IMR-90 (cell line): ENCODE measurements at regions not wholly inside any gene's neighbourhood (a gene's known extent, or its start where the extent isn't known, plus 50 kb on each side); places are given as distances from the start of the nearest gene placed in this dataset.

Experiments
- ATAC-seq: fragments of 200-7000 bp; cut with Tn5 transposase; 2 replicates; pipeline ENCODE4 v1.9.1; 2020; ENCODE audit warnings: low read depth, mild to moderate bottlenecking, moderate library complexity
- BruUV-seq: library from RNA; stranded (reverse); fragments of 400-500 nt; replicated peaks from 2 replicates; lab custom pipeline; 2021; lab: Mats Ljungman, UMichigan
- CTCF ChIA-PET: fragments of 300-600 bp; formaldehyde crosslinking; extraction: SDS; loops from one replicate; lab custom pipeline; 2021; ENCODE audit warnings: antibody characterized with exemption; lab: Yijun Ruan, JAX
- POLR2A ChIA-PET: fragments of 300-600 bp; sonication (Branson Sonifier 250); formaldehyde crosslinking; loops from one replicate; lab custom pipeline; 2022; ENCODE audit warnings: antibody characterized with exemption; ENCODE audit not compliant: unreplicated experiment; lab: Charles Lee
- DNase-seq: peaks from one replicate; pipeline ENCODE4 v3.0.0; 2013
- H2AFZ ChIP-seq: replicated peaks from 2 replicates; pipeline ENCODE3; 2013; ENCODE audit warnings: low read length, mild to moderate bottlenecking; ENCODE audit not compliant: poor library complexity
- H2AK5ac ChIP-seq: 2 replicates; pipeline ENCODE4 v1.6.1; 2013; ENCODE audit warnings: low read depth, low read length, inconsistent platforms
- H2AK9ac ChIP-seq: replicated peaks from 2 replicates; pipeline ENCODE3; 2013; ENCODE audit warnings: mild to moderate bottlenecking, low read depth, low read length, moderate library complexity; ENCODE audit not compliant: poor library complexity
- H2BK120ac ChIP-seq: 2 replicates; pipeline ENCODE4 v1.6.1; 2013; ENCODE audit warnings: low read depth, low read length, inconsistent platforms
- H2BK15ac ChIP-seq: 3 replicates; pipeline ENCODE4 v1.6.1; 2013; ENCODE audit warnings: low read depth, low read length, inconsistent platforms
- H2BK20ac ChIP-seq: 2 replicates; pipeline ENCODE4 v1.6.1; 2013; ENCODE audit warnings: low read depth, mild to moderate bottlenecking, inconsistent platforms, low read length, moderate library complexity
- H2BK5ac ChIP-seq: 2 replicates; pipeline ENCODE4 v1.6.1; 2013; ENCODE audit warnings: mild to moderate bottlenecking, low read depth, low read length, inconsistent platforms; ENCODE audit not compliant: poor library complexity, severe bottlenecking
- H3K14ac ChIP-seq: replicated peaks from 2 replicates; pipeline ENCODE4 v1.6.1; 2013; ENCODE audit warnings: low read depth, low read length, inconsistent platforms
- H3K18ac ChIP-seq: 2 replicates; pipeline ENCODE4 v1.6.1; 2013; ENCODE audit warnings: low read depth, low read length, control low read depth
- H3K23ac ChIP-seq: 2 replicates; pipeline ENCODE4 v1.6.1; 2013; ENCODE audit warnings: low read depth, low read length, inconsistent platforms
- H3K27ac ChIP-seq: 2 replicates; pipeline ENCODE4 v1.5.1; 2013; ENCODE audit warnings: mild to moderate bottlenecking, control low read depth, low read length; ENCODE audit not compliant: insufficient read depth
- H3K27me3 ChIP-seq: 2 replicates; pipeline ENCODE4 v1.6.1; 2013; ENCODE audit warnings: low read length; ENCODE audit not compliant: control insufficient read depth, insufficient read depth
- H3K36me3 ChIP-seq: 2 replicates; pipeline ENCODE4 v1.6.1; 2013; ENCODE audit warnings: low read length, mixed read lengths; ENCODE audit not compliant: control insufficient read depth, insufficient read depth
- H3K4ac ChIP-seq: 2 replicates; pipeline ENCODE4 v1.6.1; 2013; ENCODE audit warnings: low read depth, low read length, inconsistent platforms
- H3K4me1 ChIP-seq: 2 replicates; pipeline ENCODE4 v1.6.1; 2013; ENCODE audit warnings: low read length, mixed read lengths; ENCODE audit not compliant: control insufficient read depth, insufficient read depth
- H3K4me2 ChIP-seq: 2 replicates; pipeline ENCODE4 v1.6.1; 2013; ENCODE audit warnings: low read depth, mild to moderate bottlenecking, control low read depth, low read length, moderate library complexity
- H3K4me3 ChIP-seq: 2 replicates; pipeline ENCODE4 v1.5.1; 2013; ENCODE audit warnings: low read depth, mild to moderate bottlenecking, control low read depth, low read length, moderate library complexity; ENCODE audit not compliant: insufficient read depth
- H3K56ac ChIP-seq: 2 replicates; pipeline ENCODE4 v1.6.1; 2013; ENCODE audit warnings: low read length, inconsistent platforms; ENCODE audit not compliant: insufficient read depth; ENCODE audit errors: extremely low read depth
- H3K79me1 ChIP-seq, 2 experiments: 2 replicates each; pipeline ENCODE4 v1.6.1; 2013; ENCODE audit warnings: low read length in 2 of 2, inconsistent platforms in 1 of 2, low read depth in 1 of 2
- H3K9ac ChIP-seq: 2 replicates; pipeline ENCODE4 v1.6.1; 2013; ENCODE audit warnings: low read depth, low read length, control low read depth
- H3K9me1 ChIP-seq: 2 replicates; pipeline ENCODE4 v1.6.1; 2013; ENCODE audit warnings: low read length, inconsistent platforms; ENCODE audit not compliant: insufficient read depth
- H3K9me3 ChIP-seq: 2 replicates; pipeline ENCODE4 v1.6.1; 2013; ENCODE audit warnings: low read length; ENCODE audit not compliant: control insufficient read depth, insufficient read depth
- H4K20me1 ChIP-seq: 2 replicates; pipeline ENCODE4 v1.6.1; 2013; ENCODE audit warnings: low read length, inconsistent platforms; ENCODE audit not compliant: insufficient read depth
- H4K5ac ChIP-seq: 2 replicates; pipeline ENCODE4 v1.6.1; 2013; ENCODE audit warnings: mild to moderate bottlenecking, low read depth, low read length, control low read depth
- H4K8ac ChIP-seq, 2 experiments: 2 replicates each; pipeline ENCODE4 v1.6.1; 2013; ENCODE audit warnings: low read depth in 2 of 2, low read length in 2 of 2, control low read depth in 1 of 2, inconsistent platforms in 1 of 2
- H4K91ac ChIP-seq: 2 replicates; pipeline ENCODE4 v1.6.1; 2013; ENCODE audit warnings: low read depth, low read length, inconsistent platforms; ENCODE audit not compliant: insufficient read depth
- BHLHE40 ChIP-seq: fragments of 150-350 bp; IDR thresholded peaks from 2 replicates; pipeline ENCODE4 v1.6.1; 2016; ENCODE audit warnings: mild to moderate bottlenecking, low read depth, low read length
- CEBPB ChIP-seq: IDR thresholded peaks from 2 replicates; pipeline ENCODE4 v1.6.1; 2012; ENCODE audit warnings: low read depth, low read length, improper control_type of control experiment
- CHD1 ChIP-seq: IDR thresholded peaks from 2 replicates; pipeline ENCODE4 v1.6.1; 2012; ENCODE audit warnings: low read depth, low read length, improper control_type of control experiment
- CTCF ChIP-seq: conservative IDR thresholded peaks from 2 replicates; pipeline ENCODE4 v1.5.1; 2012; ENCODE audit warnings: mild to moderate bottlenecking, low read depth, low read length, improper control_type of control experiment
- ELK1 ChIP-seq: fragments of 150-350 bp; IDR thresholded peaks from 2 replicates; pipeline ENCODE4 v1.6.1; 2016; ENCODE audit warnings: low read depth, mild to moderate bottlenecking, low read length, moderate library complexity, borderline replicate concordance
- FOS ChIP-seq: fragments of 150-350 bp; IDR thresholded peaks from 2 replicates; pipeline ENCODE4 v1.6.1; 2016; ENCODE audit warnings: low read depth, low read length
- MAFK ChIP-seq: IDR thresholded peaks from 2 replicates; pipeline ENCODE4 v1.6.1; 2012; ENCODE audit warnings: low read depth, low read length, improper control_type of control experiment
- MAZ ChIP-seq: IDR thresholded peaks from 2 replicates; pipeline ENCODE4 v1.6.1; 2012; ENCODE audit warnings: low read depth, mild to moderate bottlenecking, low read length, improper control_type of control experiment, moderate library complexity, borderline replicate concordance
- MXI1 ChIP-seq: IDR thresholded peaks from 2 replicates; pipeline ENCODE4 v1.6.1; 2012; ENCODE audit warnings: low read depth, mild to moderate bottlenecking, low read length, moderate library complexity, borderline replicate concordance
- NFE2L2 ChIP-seq: fragments of 150-350 bp; IDR thresholded peaks from 2 replicates; pipeline ENCODE4 v1.6.1; 2016; ENCODE audit warnings: low read depth, mild to moderate bottlenecking, low read length
- POLR2A ChIP-seq: IDR thresholded peaks from 2 replicates; pipeline ENCODE4 v1.6.1; 2012; ENCODE audit warnings: mild to moderate bottlenecking, low read depth, low read length
- RAD21 ChIP-seq: IDR thresholded peaks from 2 replicates; pipeline ENCODE4 v1.6.1; 2012; ENCODE audit warnings: low read length, improper control_type of control experiment
- RCOR1 ChIP-seq: IDR thresholded peaks from 2 replicates; pipeline ENCODE4 v1.6.1; 2012; ENCODE audit warnings: mild to moderate bottlenecking, low read length, improper control_type of control experiment; ENCODE audit not compliant: insufficient replicate concordance
- RFX5 ChIP-seq: IDR thresholded peaks from 2 replicates; pipeline ENCODE4 v1.8.0; 2012; ENCODE audit warnings: low read depth, mild to moderate bottlenecking, low read length, moderate library complexity
- USF2 ChIP-seq: fragments of 150-350 bp; IDR thresholded peaks from 2 replicates; pipeline ENCODE4 v1.6.1; 2017; ENCODE audit warnings: mild to moderate bottlenecking, antibody characterized with exemption, low read length, low read depth
- WGBS, 2 experiments: methylation state at CpG; one replicate each; pipeline versions ENCODE4 v1.1.5 to v1.1.7; 2013; ENCODE audit warnings: missing lambda C conversion rate in 2 of 2; ENCODE audit not compliant: insufficient read length in 1 of 2; ENCODE audit errors: extremely low coverage in 2 of 2; 5-methylcytosine and 5-hydroxymethylcytosine counted together
- dilution Hi-C: fragments of 300-500 bp; cut with HindIII; formaldehyde crosslinking; loops from one replicate; pipeline ENCODE4 v1.14.3; 2018; ENCODE audit warnings: low sequenced_read_pairs; ENCODE audit not compliant: unreplicated experiment
- in situ Hi-C: fragments of 300-500 bp; cut with MboI; formaldehyde crosslinking; loops from 3 replicates; pipeline ENCODE4 v1.14.3; 2019; ENCODE audit warnings: low sequenced_read_pairs, inconsistent platforms, mixed read lengths
- intact Hi-C: fragments of 100-400 bp; cut with micrococcal nuclease; formaldehyde crosslinking; loops from 2 replicates; pipeline ENCODE4 v1.10.0; 2022

GRCh38 chr2:120431386-120432292, 85.7 kb downstream of the INHBB start:
- Histone ChIP-seq H3K36me3 (no peaks in the 10 kb centered on the region), H2BK120ac (no peak overlapping the region), H3K4me3 (no peak overlapping the region), H3K79me1 (no peaks in the 10 kb centered on the region), H2AFZ (no peak overlapping the region), H3K9me3 (no peaks in the 10 kb centered on the region), H3K4me2 (no peak overlapping the region), H4K20me1 (no peaks in the 10 kb centered on the region), H3K9me1 (no peaks in the 10 kb centered on the region), H4K5ac (no peak overlapping the region), H4K8ac (no peak overlapping the region), H3K18ac (no peak overlapping the region), H3K14ac (no peak overlapping the region), H3K4ac (no peak overlapping the region), H2BK5ac (no peak overlapping the region), H2AK9ac (no peak overlapping the region), H4K91ac (no peak overlapping the region), H2BK15ac (no peak overlapping the region), H2AK5ac (no peak overlapping the region), H2BK20ac (no peak overlapping the region), H3K23ac (no peak overlapping the region), H3K27me3 (peaks cover 71% of the 10 kb centered on the region), H3K9ac (no peak overlapping the region), H3K27ac (no peak overlapping the region), H3K56ac (no peak overlapping the region), H3K4me1 (no peaks in the 10 kb centered on the region)
- BruUV-seq: no TSS peak
- intact Hi-C loops (no loop called here), dilution Hi-C loops (no loop called here), in situ Hi-C loops (no loop called here)
- POLR2A ChIA-PET: no interaction called here
- DNase-seq (no peak), ATAC-seq (no peak)
- CTCF ChIA-PET: no interaction called here
- WGBS, 2 experiments: 84% methylated on average over 8 of the region's 20 CpGs; no CpG with 5 or more reads in 1 of the 2 experiments
- TF ChIP-seq MXI1: no peak
- TF ChIP-seq POLR2A: no peak
- TF ChIP-seq RFX5: no peak
- no peak for TF ChIP-seq BHLHE40
- TF ChIP-seq MAFK: no peak
- no peak for TF ChIP-seq USF2
- TF ChIP-seq FOS: no peak
- no peak for TF ChIP-seq CEBPB
- TF ChIP-seq RCOR1: no peak
- no peak for TF ChIP-seq CHD1
- no peak for TF ChIP-seq NFE2L2
- TF ChIP-seq CTCF: no peak
- TF ChIP-seq RAD21: no peak
- TF ChIP-seq ELK1: no peak
- TF ChIP-seq MAZ: no peak
